ENCODE measurements at regions not wholly inside any gene's neighbourhood (a gene's known extent, or its start where the extent isn't known, plus 50 kb on each side); places are given as distances from the start of the nearest gene placed in this dataset.

- no peak for TF ChIP-seq ZBTB49 (CRISPR knock-in tag; IDR thresholded peaks at IDR 0.05; ENCODE audit: borderline replicate concordance)
- no peak for TF ChIP-seq ESRRB (CRISPR knock-in tag; IDR thresholded peaks at IDR 0.05; ENCODE audit: borderline replicate concordance)
- no peak for TF ChIP-seq GTF2E2 (tag; IDR thresholded peaks at IDR 0.05)
- no peak for TF ChIP-seq FUS (optimal IDR thresholded peaks at IDR 0.05; ENCODE audit: low read depth, low read length)
- no peak for TF ChIP-seq KDM1A (IDR thresholded peaks at IDR 0.05)
- TF ChIP-seq ZNF324 (CRISPR knock-in tag; IDR thresholded peaks at IDR 0.05): no peak
- TF ChIP-seq HNRNPL (IDR thresholded peaks at IDR 0.05; ENCODE audit: low read depth, low read length): no peak
- TF ChIP-seq MTA2 (IDR thresholded peaks at IDR 0.05; ENCODE audit: low read depth): no peak
- no peak for TF ChIP-seq FOSL1 (tag; conservative IDR thresholded peaks at IDR 0.05)
- no peak for TF ChIP-seq PKNOX1 (IDR thresholded peaks at IDR 0.05)
- no peak for TF ChIP-seq NR2C1 (IDR thresholded peaks at IDR 0.05)
- peak; percentile 44; the same call in 1 of the 2 replicates for TF ChIP-seq NR2C1 (tag; IDR thresholded peaks at IDR 0.05)
- no peak for TF ChIP-seq PURB (CRISPR knock-in tag; IDR thresholded peaks at IDR 0.05; ENCODE audit: low read depth)
- TF ChIP-seq ZFPM2 (CRISPR knock-in tag; IDR thresholded peaks at IDR 0.05): no peak
- TF ChIP-seq SAFB (IDR thresholded peaks at IDR 0.05; ENCODE audit: borderline replicate concordance, low read depth, low read length): no peak
- no peak for TF ChIP-seq NCOA2 (IDR thresholded peaks at IDR 0.05; ENCODE audit: partially characterized antibody in 2 of 2)
- TF ChIP-seq GABPA (tag; conservative IDR thresholded peaks at IDR 0.05; ENCODE audit: low read depth): no peak
- TF ChIP-seq NCOR1 (IDR thresholded peaks at IDR 0.05): no peak
- no peak for TF ChIP-seq EGR1 (conservative IDR thresholded peaks at IDR 0.05)
- no peak for TF ChIP-seq BMI1 (IDR thresholded peaks at IDR 0.05; ENCODE audit: low read length)
- TF ChIP-seq ZKSCAN8 (CRISPR knock-in tag; IDR thresholded peaks at IDR 0.05): peak; percentile 49; the same call in 1 of the 2 replicates
- no peak for TF ChIP-seq NR2F6 (CRISPR knock-in tag; IDR thresholded peaks at IDR 0.05)
- no peak for TF ChIP-seq CHD4 (IDR thresholded peaks at IDR 0.05; ENCODE audit: insufficient read depth, insufficient replicate concordance, low read depth, low read length, poor library complexity, severe bottlenecking)
- no peak for TF ChIP-seq HMGXB4 (CRISPR knock-in tag; IDR thresholded peaks at IDR 0.05)
- no peak for TF ChIP-seq PCBP2 (IDR thresholded peaks at IDR 0.05; ENCODE audit: low read depth, low read length, poor library complexity, severe bottlenecking)
Observed at GRCh38 chr2:207334624-207335371, 169.1 kb upstream of the KLF7 start (continued).

Data from K562 (cell line).